ENCODE measurements at regions not wholly inside any gene's neighbourhood (a gene's known extent, or its start where the extent isn't known, plus 50 kb on each side); places are given as distances from the start of the nearest gene placed in this dataset.
"Not testable (repeated sequence)": the region's sequence is repeated elsewhere in the genome, so short reads cannot be mapped to it uniquely, and the experiment has no call there.

GRCh38 chr4:64724689-64725088 is 315.4 kb upstream of the TECRL start:
- DNase-seq (ENCODE audit: low spot score), result no peak

DNA sequence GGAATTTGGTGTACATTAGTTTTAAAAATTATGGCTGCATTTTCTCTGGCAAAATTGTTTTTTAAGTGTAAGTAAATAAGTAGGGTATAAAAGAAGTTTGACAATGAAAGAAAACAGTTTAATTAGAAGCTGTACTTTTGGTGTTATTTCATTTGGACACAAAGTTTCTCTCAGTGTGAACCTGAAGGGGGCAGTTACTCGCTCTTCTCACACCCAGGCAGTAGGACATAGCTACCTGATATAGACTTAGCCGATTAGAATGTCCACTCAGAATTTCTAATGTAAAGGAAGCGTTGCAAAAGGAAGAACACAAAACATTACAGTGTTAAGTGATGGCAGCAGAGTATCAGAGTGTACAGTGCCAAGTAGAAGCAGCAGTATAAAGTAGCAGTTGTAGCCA is 311.9 kb upstream of the TECRL start:
- DNase-seq (ENCODE audit: low spot score), result no peak

DNA sequence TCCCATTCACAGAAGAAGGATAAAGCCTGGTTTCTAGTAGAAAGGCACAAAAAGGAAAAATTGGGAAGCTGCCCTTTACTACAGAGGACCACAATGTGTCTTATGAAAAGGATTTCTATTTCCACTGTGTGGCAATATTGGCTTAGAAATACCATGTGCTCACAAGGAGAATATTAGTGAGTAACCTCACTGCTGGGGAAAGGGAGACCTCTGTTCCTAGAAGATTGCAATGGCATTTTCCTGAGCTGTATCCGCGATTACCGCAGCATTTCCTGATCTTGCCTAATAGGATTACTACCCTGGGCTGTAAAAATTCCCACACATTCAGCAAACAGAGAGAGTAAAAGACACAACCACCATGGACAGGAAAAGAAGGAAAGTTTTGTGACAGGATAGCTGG is 308.8 kb upstream of the TECRL start:
- DNase-seq (ENCODE audit: low spot score), result peak; percentile 4

GRCh38 chr4:64715741-64716140 is 306.5 kb upstream of the TECRL start:
- peak; percentile 12 for DNase-seq (ENCODE audit: low spot score)

GRCh38 chr4:64713256-64713840 is 304.1 kb upstream of the TECRL start:
- DNase-seq (ENCODE audit: low spot score), result peak; percentile 12

GRCh38 chr4:64712590-64712989 is 303.3 kb upstream of the TECRL start:
- no peak for DNase-seq (ENCODE audit: low spot score)

- no peak for DNase-seq (ENCODE audit: low spot score)
Observed at GRCh38 chr4:64705989-64706388, 296.7 kb upstream of the TECRL start.

- DNase-seq (ENCODE audit: low spot score), result no peak
Observed at GRCh38 chr4:64698171-64698570, 288.9 kb upstream of the TECRL start.

GRCh38 chr4:64682946-64683345 is 273.7 kb upstream of the TECRL start:
- no peak for DNase-seq (ENCODE audit: low spot score)

DNA sequence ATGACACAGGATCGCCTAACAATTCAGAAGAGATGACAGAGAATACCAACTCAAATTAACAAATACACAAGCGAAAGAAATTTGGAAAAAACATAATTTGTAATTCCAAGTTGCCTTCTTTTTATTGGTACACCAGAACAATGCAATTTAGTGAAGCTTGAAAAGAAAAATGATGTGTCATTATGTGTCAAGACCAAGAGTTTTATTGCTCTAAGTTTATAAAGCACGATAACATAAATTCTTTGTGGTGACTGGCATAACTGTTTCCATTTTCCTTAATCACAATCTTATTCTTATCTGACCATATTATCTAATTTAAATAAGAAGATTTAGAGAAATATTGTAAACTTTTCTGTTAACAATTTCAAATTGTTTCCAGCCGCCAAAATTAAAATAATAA is 273.2 kb upstream of the TECRL start:
- no peak for DNase-seq (ENCODE audit: low spot score)

DNA sequence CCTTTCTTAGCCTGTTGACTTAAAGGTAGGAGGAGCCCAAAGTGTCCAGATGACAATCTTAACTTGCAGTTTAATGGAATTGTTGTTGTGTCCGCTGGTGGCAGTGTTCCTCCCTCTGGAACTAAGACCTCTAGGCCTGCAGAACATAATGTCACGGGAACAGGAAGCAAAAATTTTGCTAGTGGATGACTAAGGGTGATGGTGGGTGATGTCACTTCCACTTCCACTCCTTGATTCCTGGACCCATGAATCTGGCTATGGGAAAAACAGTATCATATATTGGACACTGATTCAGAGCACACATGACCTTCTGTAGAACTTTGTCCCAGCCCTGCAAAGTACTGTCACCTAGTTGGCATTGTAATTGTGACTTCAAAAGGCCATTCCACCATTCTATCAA is 263.9 kb upstream of the TECRL start:
- DNase-seq (ENCODE audit: low spot score), result peak; percentile 61

- DNase-seq (ENCODE audit: low spot score), result no peak
Observed at GRCh38 chr4:64670647-64671046, 261.4 kb upstream of the TECRL start.

GRCh38 chr4:64643841-64644240 is 234.6 kb upstream of the TECRL start:
- DNase-seq (ENCODE audit: low spot score), result no peak

DNA sequence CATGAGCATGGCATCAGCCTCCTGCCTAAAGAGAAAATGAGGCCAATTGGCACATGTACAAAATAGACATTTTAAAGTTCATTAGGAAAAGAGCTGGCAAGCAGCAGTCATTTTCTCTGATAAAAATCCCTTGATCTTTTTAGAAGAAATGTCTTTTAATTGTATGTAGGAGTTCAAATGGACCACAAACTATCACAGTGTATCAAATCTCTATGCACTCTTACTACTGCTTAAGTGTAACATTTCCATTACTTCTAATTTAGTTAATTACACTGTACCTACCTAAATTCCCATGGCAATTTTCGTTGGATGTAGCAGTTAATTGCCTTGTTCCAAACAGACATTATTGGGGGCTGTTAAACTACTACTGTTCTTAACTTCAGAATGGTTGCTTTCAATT is 233.7 kb upstream of the TECRL start:
- DNase-seq (ENCODE audit: low spot score), result no peak

DNA sequence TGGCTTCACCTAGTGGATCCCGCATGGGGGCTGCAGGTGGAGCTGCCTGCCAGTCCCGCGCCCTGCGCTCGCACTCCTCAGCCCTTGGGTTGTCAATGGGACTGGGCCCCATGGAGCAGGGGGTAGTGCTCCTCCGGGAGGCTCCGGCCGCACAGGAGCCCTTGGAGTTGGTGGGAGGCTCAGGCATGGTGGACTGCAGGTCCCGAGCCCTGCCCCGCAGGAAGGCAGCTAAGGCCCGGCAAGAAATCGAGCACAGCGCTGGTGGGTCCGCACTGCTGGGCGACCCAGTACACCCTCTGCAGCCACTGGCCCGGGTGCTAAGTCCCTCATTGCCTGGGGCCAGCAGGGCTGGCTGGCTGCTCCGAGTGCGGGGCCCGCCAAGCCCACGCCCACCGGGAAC is 231.2 kb upstream of the TECRL start:
- DNase-seq (ENCODE audit: low spot score), result not testable (repeated sequence)

GRCh38 chr4:64625438-64625837 is 216.2 kb upstream of the TECRL start:
- DNase-seq (ENCODE audit: low spot score), result no peak

DNA sequence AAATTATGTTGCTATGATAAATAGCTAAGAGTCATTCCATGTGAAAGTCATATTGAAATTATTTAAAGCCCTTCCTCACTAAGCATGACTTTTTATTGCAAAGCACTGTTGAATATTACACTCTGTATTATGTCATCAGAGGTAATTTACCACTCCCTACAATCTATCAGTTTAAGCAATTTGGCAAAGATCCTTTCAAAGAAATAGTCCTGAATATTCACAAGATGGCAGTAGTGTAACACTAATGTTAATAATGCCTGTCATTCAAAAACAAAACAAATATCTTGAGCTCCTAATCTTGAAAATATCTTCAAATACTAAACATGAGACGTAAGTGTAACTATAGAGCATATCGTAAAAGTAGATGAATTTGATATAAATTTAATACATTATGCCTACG is 208.6 kb upstream of the TECRL start:
- DNase-seq (ENCODE audit: low spot score), result peak; percentile 83

- DNase-seq (ENCODE audit: low spot score), result no peak
Observed at GRCh38 chr4:64614276-64614675, 205.0 kb upstream of the TECRL start.

- DNase-seq (ENCODE audit: low spot score), result no peak
Observed at GRCh38 chr4:64613046-64613445, 203.8 kb upstream of the TECRL start.

- DNase-seq (ENCODE audit: low spot score), result no peak
Observed at GRCh38 chr4:64598066-64598465, 188.8 kb upstream of the TECRL start.

- no peak for DNase-seq (ENCODE audit: low spot score)
Observed at GRCh38 chr4:64594723-64595122, 185.5 kb upstream of the TECRL start.

- no peak for DNase-seq (ENCODE audit: low spot score)
Observed at GRCh38 chr4:64588507-64588906, 179.3 kb upstream of the TECRL start.

DNA sequence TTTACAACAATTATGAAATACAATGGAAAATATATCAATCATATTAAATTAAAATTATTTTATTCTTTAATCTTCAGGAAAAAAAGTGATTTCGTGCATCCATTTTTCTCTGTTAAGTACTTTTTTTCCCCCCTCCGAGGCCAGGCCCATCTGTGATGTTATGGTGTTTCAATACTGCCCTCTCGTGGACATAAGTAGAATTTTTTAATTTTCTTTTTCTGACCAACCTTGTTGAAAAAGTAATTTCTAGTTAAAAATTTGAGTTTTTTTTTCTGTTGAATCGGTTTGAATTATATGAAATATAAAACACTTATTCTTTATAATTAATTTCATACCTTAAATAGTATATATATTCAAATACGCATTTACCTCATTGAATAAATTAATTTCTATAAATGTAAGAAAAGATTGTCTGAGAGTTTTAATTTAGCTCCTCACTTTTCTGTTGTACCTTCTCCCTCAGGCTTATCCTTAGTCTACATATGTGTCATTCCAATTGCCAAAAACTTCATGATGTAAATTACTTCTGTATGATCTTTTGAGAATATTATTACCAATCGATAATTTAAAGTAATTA is 175.8 kb upstream of the TECRL start:
- peak; percentile 71 for DNase-seq (ENCODE audit: low spot score)

- DNase-seq (ENCODE audit: low spot score), result no peak
Observed at GRCh38 chr4:64584125-64584524, 174.9 kb upstream of the TECRL start.
